K562 (cell line): ENCODE measurements at regions not wholly inside any gene's neighbourhood (a gene's known extent, or its start where the extent isn't known, plus 50 kb on each side); places are given as distances from the start of the nearest gene placed in this dataset.

ENCODE experiments used
- ATAC-seq: fragments of 200-7000 bp; cut with Tn5 transposase; 3 replicates; pipeline ENCODE4 v1.9.1; 2020; ENCODE audit warnings: moderate library complexity
- BruUV-seq: library from RNA; stranded (reverse); fragments of 400-500 nt; replicated peaks from 2 replicates; lab custom pipeline; 2021; lab: Mats Ljungman, UMichigan
- CTCF ChIA-PET: fragments of 300-600 bp; formaldehyde crosslinking; extraction: SDS; loops from one replicate; lab custom pipeline; 2021; ENCODE audit warnings: low intra/inter-chr PET ratio; lab: Yijun Ruan, JAX
- POLR2A ChIA-PET: fragments of 300-600, 350-650 bp; sonication (Branson Sonifier 250); formaldehyde crosslinking; extraction: SDS; loops from one replicate; lab custom pipeline; 2021; ENCODE audit warnings: antibody characterized with exemption, inconsistent platforms; lab: Yijun Ruan, JAX
- DNase-seq, 4 experiments: peaks; one replicate each; pipeline versions ENCODE4 v3.0.0 to v3.0.0-alpha.2; 2011 to 2018; ENCODE audit warnings: low spot score in 3 of 4, mixed read lengths in 3 of 4; ENCODE audit errors: extremely low read depth in 1 of 4
- FAIRE-seq: peaks from 2 replicates; lab custom pipeline; 2011; peaks lifted over from hg19 to GRCh38; lab: Jason Lieb, UNC
- H2AFZ ChIP-seq: 2 replicates; pipeline ENCODE4 v1.6.0; 2011; ENCODE audit warnings: low read depth, low read length, control low read depth, inconsistent platforms
- H3K27ac ChIP-seq: fragments of 200-600 bp; 3 replicates; pipeline ENCODE4 v1.8.0; 2011; ENCODE audit warnings: low read depth, mild to moderate bottlenecking, control low read depth, inconsistent platforms, low read length, moderate library complexity, mixed read lengths; ENCODE audit errors: extremely low read depth
- H3K27me3 ChIP-seq, 2 experiments: fragments of 300-600 bp in 1 of 2; 2 replicates in 1 of 2; 3 replicates in 1 of 2; pipeline versions ENCODE4 v1.6.0 to v1.8.0; 2011; ENCODE audit warnings: inconsistent platforms in 2 of 2, low read length in 2 of 2, mild to moderate bottlenecking in 1 of 2, mixed read lengths in 1 of 2, moderate library complexity in 1 of 2; ENCODE audit not compliant: control insufficient read depth in 2 of 2, insufficient read depth in 2 of 2
- H3K36me3 ChIP-seq: fragments of 300-600 bp; 3 replicates; pipeline ENCODE4 v1.8.0; 2011; ENCODE audit warnings: mild to moderate bottlenecking, low read length, inconsistent platforms; ENCODE audit not compliant: control insufficient read depth, insufficient read depth
- H3K4me1 ChIP-seq, 2 experiments: fragments of 200-600 bp in 1 of 2; replicated peaks in 1 of 2; 2 replicates in 1 of 2; 3 replicates in 1 of 2; pipeline versions ENCODE4 v1.5.1 to v1.8.0; 2011; ENCODE audit warnings: inconsistent platforms in 2 of 2, low read length in 2 of 2, mild to moderate bottlenecking in 1 of 2, mixed read lengths in 1 of 2, moderate library complexity in 1 of 2; ENCODE audit not compliant: control insufficient read depth in 2 of 2, insufficient read depth in 2 of 2
- H3K4me2 ChIP-seq: 2 replicates; pipeline ENCODE4 v1.6.1; 2011; ENCODE audit warnings: low read length, control low read depth, inconsistent platforms, mixed read lengths; ENCODE audit not compliant: insufficient read depth
- H3K4me3 ChIP-seq: fragments of 200-600 bp; sonication (generic), shearing (Covaris generic); 2 replicates; pipeline ENCODE4 v1.5.1; 2016; ENCODE audit warnings: control low read depth, inconsistent platforms
- H3K79me2 ChIP-seq: fragments of 200-600 bp; 3 replicates; pipeline ENCODE4 v1.8.0; 2011; ENCODE audit warnings: low read length, inconsistent platforms; ENCODE audit not compliant: control insufficient read depth, insufficient read depth
- H3K9ac ChIP-seq, 2 experiments: 2 replicates each; pipeline versions ENCODE4 v1.6.0 to v1.6.1; 2011; ENCODE audit warnings: low read depth in 2 of 2, low read length in 2 of 2, control low read depth in 1 of 2, inconsistent platforms in 1 of 2, mild to moderate bottlenecking in 1 of 2, mixed read lengths in 1 of 2; ENCODE audit not compliant: insufficient read depth in 1 of 2
- H3K9me1 ChIP-seq: one replicate; pipeline ENCODE4 v1.6.0; 2011; ENCODE audit warnings: inconsistent platforms, mild to moderate bottlenecking, low read length, moderate library complexity; ENCODE audit not compliant: control insufficient read depth, insufficient read depth
- H3K9me3 ChIP-seq: replicated peaks from 2 replicates; pipeline ENCODE4 v1.5.1; 2011; ENCODE audit warnings: low read depth, low read length, inconsistent platforms; ENCODE audit not compliant: control insufficient read depth, insufficient read depth
- H4K20me1 ChIP-seq: replicated peaks from 2 replicates; pipeline ENCODE4 v1.6.1; 2011; ENCODE audit warnings: low read length, inconsistent platforms, mixed read lengths; ENCODE audit not compliant: control insufficient read depth, insufficient read depth
- ATF1 ChIP-seq, 2 experiments: fragments of 450-650 bp in 1 of 2; IDR thresholded peaks; 2 replicates each; pipeline ENCODE4 v1.6.1; 2016; ENCODE audit warnings: missing compliant biosample characterization in 1 of 2, missing genetic modification characterization in 1 of 2
- MEF2D ChIP-seq: conservative IDR thresholded peaks from 2 replicates; pipeline ENCODE4 v1.6.1; 2016; ENCODE audit warnings: low read depth, missing genetic modification characterization, missing compliant biosample characterization
- MYBL2 ChIP-seq, 2 experiments: fragments of 450-650 bp in 1 of 2; sonication (generic) in 1 of 2; formaldehyde crosslinking in 1 of 2; IDR thresholded peaks; 2 replicates each; pipeline versions ENCODE4 v1.6.1 to v1.8.1; 2017 to 2022; ENCODE audit warnings: borderline replicate concordance in 1 of 2, inconsistent platforms in 1 of 2, low read depth in 1 of 2, mild to moderate bottlenecking in 1 of 2, missing genetic modification reagents in 1 of 2, moderate library complexity in 1 of 2
- POU5F1 ChIP-seq: fragments of 150-350 bp; IDR thresholded peaks from 2 replicates; pipeline ENCODE4 v1.6.1; 2014; ENCODE audit warnings: borderline replicate concordance, low read length, low read depth, mild to moderate bottlenecking; ENCODE audit not compliant: partially characterized antibody
- RHOXF2B ChIP-seq: fragments of 250-450 bp; sonication (Bioruptor Pico); conservative IDR thresholded peaks from 2 replicates; pipeline ENCODE4 v1.5.1; 2021
- RNF219 ChIP-seq: fragments of 250-450 bp; sonication (Bioruptor Pico); IDR thresholded peaks from 2 replicates; pipeline ENCODE4 v1.5.0; 2022; ENCODE audit warnings: mild to moderate bottlenecking
- ZNF175 ChIP-seq: fragments of 200-800 bp; sonication (Bioruptor generic); IDR thresholded peaks from 2 replicates; pipeline ENCODE4 v1.6.1; 2016; ENCODE audit warnings: low read depth, mild to moderate bottlenecking, missing genetic modification characterization, missing compliant biosample characterization
- ZNF280A ChIP-seq: fragments of 450-650 bp; IDR thresholded peaks from 2 replicates; pipeline ENCODE4 v1.6.1; 2018; ENCODE audit warnings: mild to moderate bottlenecking, low read depth; ENCODE audit not compliant: partially characterized antibody
- WGBS: fragments of 100-300 bp; shearing (Covaris generic); methylation state at CpG from one replicate; pipeline ENCODE4 v1.1.6; 2016; ENCODE audit warnings: low coverage, mixed read lengths; ENCODE audit not compliant: insufficient coverage; ENCODE audit errors: missing lambda C conversion rate; 5-methylcytosine and 5-hydroxymethylcytosine counted together
- in situ Hi-C: fragments of 300-500 bp; cut with MboI; formaldehyde crosslinking; loops from 4 replicates; pipeline ENCODE4 v1.15.0; 2018; ENCODE audit warnings: inconsistent platforms, mixed read lengths
- intact Hi-C: fragments of 100-400 bp; cut with micrococcal nuclease; formaldehyde crosslinking; loops from 2 replicates; pipeline ENCODE4 v1.14.2; 2022

- ChIA-PET CTCF (no interaction called here), POLR2A (no interaction called here)
- whole genome bisulfite sequencing: 23% methylated on average over 3 of the region's 3 CpGs
- DNase-seq (no peak), FAIRE-seq (no peak), ATAC-seq (no peak)
- H3K79me2 ChIP-seq: no peaks in the 10 kb centered on the region
- BruUV-seq: no TSS peak
- no peak overlapping the region for H3K4me3 ChIP-seq
- H2AFZ ChIP-seq: no peak overlapping the region
- intact Hi-C loops (no loop called here), in situ Hi-C loops (no loop called here)
- no peaks in the 10 kb centered on the region for H3K4me1 ChIP-seq
- no peak overlapping the region for H3K9ac ChIP-seq
- H3K27me3 ChIP-seq: no peaks in the 10 kb centered on the region
- no peaks in the 10 kb centered on the region for H3K9me3 ChIP-seq
- H3K4me2 ChIP-seq: no peak overlapping the region
- no peaks in the 10 kb centered on the region; the same call in 2 of the 3 replicates for H3K36me3 ChIP-seq
- no peaks in the 10 kb centered on the region for H4K20me1 ChIP-seq
- TF ChIP-seq ZNF175 (CRISPR knock-in tag): no peak
- no peak for TF ChIP-seq POU5F1
- TF ChIP-seq RNF219 (CRISPR knock-in tag): no peak
- TF ChIP-seq MEF2D (tag): no peak
- TF ChIP-seq RHOXF2B: no peak
- TF ChIP-seq ATF1 (CRISPR knock-in tag; IDR thresholded peaks at IDR 0.05): no peak
- no peak for TF ChIP-seq ATF1 (tag; IDR thresholded peaks at IDR 0.05)
- TF ChIP-seq MYBL2 (IDR thresholded peaks at IDR 0.05; ENCODE audit: low read depth): no peak
- TF ChIP-seq MYBL2 (CRISPR knock-in tag; IDR thresholded peaks at IDR 0.05; ENCODE audit: borderline replicate concordance): no peak
- TF ChIP-seq ZNF280A: no peak
- no peak overlapping the region for H3K27ac ChIP-seq
- H3K9me1 ChIP-seq: no peaks in the 10 kb centered on the region
Observed at GRCh38 chr15:87317900-87318299, 938.6 kb downstream of the NTRK3 start.
